SK-N-MC (cell line): ENCODE measurements at regions not wholly inside any gene's neighbourhood (a gene's known extent, or its start where the extent isn't known, plus 50 kb on each side); places are given as distances from the start of the nearest gene placed in this dataset.

ENCODE experiments used
- EZH2 ChIP-seq: fragments of 200-600 bp; sonication (generic); IDR thresholded peaks from one replicate; pipeline ENCODE4 v1.6.1; 2017; ENCODE audit warnings: antibody characterized with exemption
- FOXP2 ChIP-seq: optimal IDR thresholded peaks from 2 replicates; pipeline ENCODE3; 2011; ENCODE audit warnings: mild to moderate bottlenecking, moderate library complexity; ENCODE audit not compliant: insufficient read depth; ENCODE audit errors: extremely low read length, control extremely low read depth
- POLR2AphosphoS5 ChIP-seq: IDR thresholded peaks from 2 replicates; pipeline ENCODE4 v1.6.1; 2012; ENCODE audit warnings: mild to moderate bottlenecking, low read depth, low read length, borderline replicate concordance

- TF ChIP-seq FOXP2, result no peak
- TF ChIP-seq EZH2, result no peak
- no peak for TF ChIP-seq POLR2AphosphoS5
Observed at GRCh38 chr5:118620233-118620632, 368.1 kb downstream of the DTWD2 start.
